Right lobe of liver (tissue), 6 donors: ENCODE measurements at regions not wholly inside any gene's neighbourhood (a gene's known extent, or its start where the extent isn't known, plus 50 kb on each side); places are given as distances from the start of the nearest gene placed in this dataset.

Source experiments
- ATAC-seq, 4 donors: fragments of 200-7000 bp; cut with Tn5 transposase; one replicate each; pipeline ENCODE4 v1.9.1; 2020; ENCODE audit warnings: mild to moderate bottlenecking in 4 of 4, moderate library complexity in 4 of 4
- DNase-seq, 3 donors: peaks; one replicate each; pipeline ENCODE4 v3.0.0-alpha.2; 2020
- H3K27ac ChIP-seq, 3 donors: fragments of 200-600 bp; one replicate each; pipeline ENCODE4 v1.8.0; 2022
- H3K27me3 ChIP-seq, 2 donors: fragments of 200-600 bp; one replicate each; pipeline ENCODE4 v1.8.0; 2022
- H3K36me3 ChIP-seq, 4 donors: fragments of 200-600 bp; sonication (generic) in 1 of 4; one replicate each; pipeline versions ENCODE4 v1.5.1 to v1.8.0; 2017 to 2022; ENCODE audit warnings: control low read depth in 1 of 4
- H3K4me1 ChIP-seq, 4 donors: fragments of 200-600 bp; sonication (generic) in 1 of 4; one replicate each; pipeline versions ENCODE4 v1.5.1 to v1.8.0; 2017 to 2022; ENCODE audit warnings: control low read depth in 1 of 4
- H3K4me3 ChIP-seq, 3 donors: fragments of 200-600 bp; one replicate each; pipeline ENCODE4 v1.8.0; 2022
- H3K9me3 ChIP-seq, 4 donors: fragments of 200-600 bp; sonication (generic) in 1 of 4; one replicate each; pipeline versions ENCODE4 v1.5.1 to v1.8.0; 2017 to 2022; ENCODE audit warnings: control low read depth in 1 of 4
- CTCF ChIP-seq, 4 donors: fragments of 200-600 bp in 3 of 4; fragments of 450-650 bp in 1 of 4; IDR thresholded peaks; one replicate each; pipeline versions ENCODE4 v1.5.1 to v1.8.0; 2016 to 2022; ENCODE audit warnings: antibody characterized with exemption in 4 of 4, mild to moderate bottlenecking in 2 of 4
- POLR2A ChIP-seq: fragments of 450-650 bp; IDR thresholded peaks from one replicate; pipeline ENCODE4 v1.6.1; 2017; ENCODE audit warnings: antibody characterized with exemption, mild to moderate bottlenecking
- WGBS: methylation state at CpG from one replicate; pipeline ENCODE4 v1.1.6; 2018; ENCODE audit warnings: low coverage, low lambda C conversion rate; ENCODE audit not compliant: insufficient coverage; ENCODE audit errors: missing lambda C conversion rate; 5-methylcytosine and 5-hydroxymethylcytosine counted together
- intact Hi-C, 2 donors: fragments of 100-400 bp; cut with DNase I; formaldehyde crosslinking; loops; one replicate each; pipeline versions ENCODE4 v1.11.2 to v1.14.1; 2022
- donor health status: DM: no; HTN: yes; CAD: no.
- donor health status: DM: no; HTN: no; CAD: no.
- donor health status: DM: no; HTN: no; CAD: no.
- donor health status: DM: no; HTN: yes; CAD: no.
- donor health status: DM: no; HTN: yes; CAD: no.

GRCh38 chr21:38965241-38965640 lies 159.5 kb downstream of the ETS2 start:
- no peaks in the 10 kb centered on the region for H3K9me3 ChIP-seq
- no peaks in the 10 kb centered on the region for H3K36me3 ChIP-seq
- TF ChIP-seq CTCF (IDR thresholded peaks at IDR 0.05), result no peak
- no peak for TF ChIP-seq POLR2A
- intact Hi-C loops, result no loop called here
- H3K27ac ChIP-seq, result peak overlapping the region; percentile 37 to 68 (median 67)
- peaks cover 0 to 15% (median 5%) of the 10 kb centered on the region in 4 donors for H3K4me1 ChIP-seq
- DNase-seq (no peak), ATAC-seq (peak in 3 of 4 donors; percentile 4 to 19 (median 9))
- no peak overlapping the region for H3K4me3 ChIP-seq
- H3K27me3 ChIP-seq, result no peaks in the 10 kb centered on the region
- WGBS, result 35% methylated on average over 7 of the region's 8 CpGs

GRCh38 chr21:38963006-38963405 lies 157.3 kb downstream of the ETS2 start:
- H3K36me3 ChIP-seq, result no peaks in the 10 kb centered on the region
- no peak for DNase-seq
- intact Hi-C loops, result no loop called here
- WGBS, result 83% methylated on average over 4 of the region's 6 CpGs
- H3K9me3 ChIP-seq, result no peaks in the 10 kb centered on the region
- H3K27me3 ChIP-seq, result no peaks in the 10 kb centered on the region
- peaks cover 0 to 33% (median 14%) of the 10 kb centered on the region in 4 donors for H3K4me1 ChIP-seq
- H3K4me3 ChIP-seq, result no peak overlapping the region
- TF ChIP-seq POLR2A (no peak), CTCF (IDR thresholded peaks at IDR 0.05) (no peak)
- no peak for ATAC-seq
- no peak overlapping the region for H3K27ac ChIP-seq

GRCh38 chr21:38960251-38960650 lies 154.5 kb downstream of the ETS2 start:
- 76% methylated on average over 2 of the region's 2 CpGs for WGBS
- Histone ChIP-seq H3K4me3 (peak overlapping the region in 2 of 3 donors; percentile 10 to 19), H3K9me3 (no peaks in the 10 kb centered on the region), H3K36me3 (no peaks in the 10 kb centered on the region), H3K27ac (peak overlapping the region; percentile 74 to 88 (median 85)), H3K4me1 (peaks cover 0 to 39% (median 17%) of the 10 kb centered on the region in 4 donors), H3K27me3 (no peaks in the 10 kb centered on the region)
- TF ChIP-seq CTCF (IDR thresholded peaks at IDR 0.05) (no peak), POLR2A (no peak)
- ATAC-seq (peak in 1 of 4 donors; percentile 41), DNase-seq (no peak)
- intact Hi-C loops, result no loop called here

GRCh38 chr21:38959692-38960061 lies 153.9 kb downstream of the ETS2 start:
- H3K27ac ChIP-seq, result peak overlapping the region; percentile 74 to 88 (median 85)
- H3K36me3 ChIP-seq, result no peaks in the 10 kb centered on the region
- peaks cover 0 to 35% (median 16%) of the 10 kb centered on the region in 4 donors for H3K4me1 ChIP-seq
- H3K4me3 ChIP-seq, result peak overlapping the region in 2 of 3 donors; percentile 10 to 19
- H3K27me3 ChIP-seq, result no peaks in the 10 kb centered on the region
- H3K9me3 ChIP-seq, result no peaks in the 10 kb centered on the region
- WGBS, result no CpG with 5 or more reads among the region's 6 CpGs
- ATAC-seq (peak in 1 of 4 donors; percentile 34), DNase-seq (no peak)
- TF ChIP-seq CTCF (IDR thresholded peaks at IDR 0.05) (no peak), POLR2A (no peak)
- intact Hi-C loops, result no loop called here
